HFF-Myc (cell line): ENCODE measurements at regions not wholly inside any gene's neighbourhood (a gene's known extent, or its start where the extent isn't known, plus 50 kb on each side); places are given as distances from the start of the nearest gene placed in this dataset.

Experiments used
- DNase-seq: peaks from one replicate; pipeline ENCODE4 v3.0.0-alpha.2; 2011; ENCODE audit warnings: low read depth; ENCODE audit errors: extremely low read depth
- H3K4me3 ChIP-seq: replicated peaks from 2 replicates; pipeline ENCODE4 v1.5.1; 2011; ENCODE audit warnings: low read depth, mild to moderate bottlenecking, control low read depth, low read length
- CTCF ChIP-seq: IDR thresholded peaks from 2 replicates; pipeline ENCODE4 v1.5.1; 2012; ENCODE audit warnings: mild to moderate bottlenecking, low read depth, low read length, control low read depth; ENCODE audit errors: missing control alignments

- DNase-seq = no peak
- H3K4me3 ChIP-seq = no peak overlapping the region
- TF ChIP-seq CTCF = no peak
Observed at GRCh38 chr4:147014946-147015345, 69.3 kb upstream of the TTC29 start.

- peak; percentile 32 for DNase-seq
- H3K4me3 ChIP-seq = no peak overlapping the region
- TF ChIP-seq CTCF = no peak
Observed at GRCh38 chr4:147015491-147015890, 69.8 kb upstream of the TTC29 start.

GRCh38 chr4:147017081-147017480 lies 71.4 kb upstream of the TTC29 start:
- DNase-seq = no peak
- TF ChIP-seq CTCF = no peak
- H3K4me3 ChIP-seq = no peak overlapping the region

- peak; percentile 56 for DNase-seq
- TF ChIP-seq CTCF = peak; percentile 73
- no peak overlapping the region for H3K4me3 ChIP-seq
Observed at GRCh38 chr4:147019091-147019490, 73.4 kb upstream of the TTC29 start.

- TF ChIP-seq CTCF = no peak
- H3K4me3 ChIP-seq = no peak overlapping the region
- DNase-seq = no peak
Observed at GRCh38 chr4:147020456-147020855, 74.8 kb upstream of the TTC29 start.

GRCh38 chr4:147025042-147025441 lies 79.4 kb upstream of the TTC29 start:
- no peak overlapping the region for H3K4me3 ChIP-seq
- no peak for DNase-seq
- no peak for TF ChIP-seq CTCF

GRCh38 chr4:147029296-147029695 lies 83.6 kb upstream of the TTC29 start:
- no peak for DNase-seq
- TF ChIP-seq CTCF = no peak

More at GRCh38 chr4:147029296-147029695, 83.6 kb upstream of the TTC29 start:
- H3K4me3 ChIP-seq = no peak overlapping the region
